Uterus (tissue), 3 donors: ENCODE measurements at regions not wholly inside any gene's neighbourhood (a gene's known extent, or its start where the extent isn't known, plus 50 kb on each side); places are given as distances from the start of the nearest gene placed in this dataset.

Experiments used
- DNase-seq, 2 donors: peaks; one replicate each; pipeline ENCODE4 v3.0.0-alpha.2; 2019 to 2020
- H3K27ac ChIP-seq, 2 donors: fragments of 200-600 bp; sonication (generic); 1 replicate in 1 of 2; 2 replicates in 1 of 2; pipeline ENCODE4 v1.5.1; 2016 to 2018
- H3K27me3 ChIP-seq, 2 donors: fragments of 200-600 bp; sonication (generic); one replicate each; pipeline ENCODE4 v1.5.1; 2018 to 2019; ENCODE audit warnings: control low read depth in 1 of 2
- H3K36me3 ChIP-seq, 2 donors: fragments of 200-600 bp; sonication (generic); one replicate each; pipeline ENCODE4 v1.5.1; 2019; ENCODE audit warnings: control low read depth in 1 of 2
- H3K4me1 ChIP-seq, 2 donors: fragments of 200-600 bp; sonication (generic); one replicate each; pipeline ENCODE4 v1.5.1; 2018 to 2019; ENCODE audit warnings: control low read depth in 1 of 2
- H3K4me3 ChIP-seq, 2 donors: fragments of 200-600 bp; sonication (generic); 1 replicate in 1 of 2; 2 replicates in 1 of 2; pipeline ENCODE4 v1.5.1; 2018 to 2019; ENCODE audit warnings: mild to moderate bottlenecking in 1 of 2
- H3K9me3 ChIP-seq, 2 donors: fragments of 200-600 bp; sonication (generic); one replicate each; pipeline ENCODE4 v1.5.1; 2019; ENCODE audit warnings: control low read depth in 1 of 2
- POLR2A ChIP-seq, 2 donors: fragments of 450-650 bp; IDR thresholded peaks; one replicate each; pipeline ENCODE4 v1.6.1; 2016; ENCODE audit warnings: antibody characterized with exemption in 2 of 2, mild to moderate bottlenecking in 1 of 2, moderate library complexity in 1 of 2
- intact Hi-C: fragments of 100-400 bp; cut with DNase I; formaldehyde crosslinking; loops from one replicate; pipeline ENCODE4 v1.15.1; 2023; ENCODE audit warnings: low total_unique reads
- TF ChIP-seq, protein P1 (sequence below), 4 experiments: fragments of 200-600 bp in 2 of 4; fragments of 450-650 bp in 2 of 4; sonication (generic) in 2 of 4; IDR thresholded peaks; one replicate each; pipeline ENCODE4 v1.5.1; 2016 to 2019; ENCODE audit warnings: antibody characterized with exemption in 4 of 4, mild to moderate bottlenecking in 2 of 4, moderate library complexity in 1 of 4
- donor health status: DM: yes; HTN: yes; CAD: no.

DNA sequence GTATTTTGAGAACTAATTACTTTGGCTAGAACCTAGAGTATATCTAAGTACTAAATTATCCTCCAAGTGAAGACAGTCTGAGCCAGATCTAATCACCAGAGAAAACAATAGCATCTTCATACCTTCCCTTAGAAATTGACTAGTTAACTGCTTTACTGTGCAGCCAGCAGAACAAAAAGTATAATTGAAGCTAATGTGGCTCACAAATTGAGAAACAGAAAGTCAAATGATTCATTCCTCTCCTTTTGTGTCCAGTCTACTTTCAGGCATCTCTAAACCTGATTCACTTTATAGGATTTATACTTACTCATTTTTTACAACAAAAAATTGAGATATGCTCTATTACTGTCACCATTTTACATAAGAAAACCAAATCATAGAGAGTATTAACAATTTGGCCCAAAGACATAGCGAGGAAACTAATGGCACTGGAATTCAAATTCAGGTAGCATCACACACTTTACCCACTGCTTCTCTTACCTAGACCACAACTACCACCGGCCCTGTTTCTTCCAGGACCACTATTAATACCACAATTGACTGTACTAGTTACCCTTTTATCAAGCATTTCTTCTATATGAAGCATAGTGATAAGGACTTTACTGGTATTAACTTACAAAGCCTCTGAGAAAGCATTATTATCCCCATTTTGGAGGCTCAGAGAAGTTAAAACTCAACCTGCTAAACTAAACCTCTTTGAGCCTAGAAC, 1402.6 kb upstream of the TENM4 start:
- no peak for DNase-seq
- Histone ChIP-seq H3K4me1 (no peaks in the 10 kb centered on the region), H3K36me3 (no peaks in the 10 kb centered on the region), H3K9me3 (no peaks in the 10 kb centered on the region), H3K4me3 (no peak overlapping the region), H3K27ac (no peak overlapping the region), H3K27me3 (no peaks in the 10 kb centered on the region)
- intact Hi-C loops: no loop called here
- TF ChIP-seq, protein P1, sequence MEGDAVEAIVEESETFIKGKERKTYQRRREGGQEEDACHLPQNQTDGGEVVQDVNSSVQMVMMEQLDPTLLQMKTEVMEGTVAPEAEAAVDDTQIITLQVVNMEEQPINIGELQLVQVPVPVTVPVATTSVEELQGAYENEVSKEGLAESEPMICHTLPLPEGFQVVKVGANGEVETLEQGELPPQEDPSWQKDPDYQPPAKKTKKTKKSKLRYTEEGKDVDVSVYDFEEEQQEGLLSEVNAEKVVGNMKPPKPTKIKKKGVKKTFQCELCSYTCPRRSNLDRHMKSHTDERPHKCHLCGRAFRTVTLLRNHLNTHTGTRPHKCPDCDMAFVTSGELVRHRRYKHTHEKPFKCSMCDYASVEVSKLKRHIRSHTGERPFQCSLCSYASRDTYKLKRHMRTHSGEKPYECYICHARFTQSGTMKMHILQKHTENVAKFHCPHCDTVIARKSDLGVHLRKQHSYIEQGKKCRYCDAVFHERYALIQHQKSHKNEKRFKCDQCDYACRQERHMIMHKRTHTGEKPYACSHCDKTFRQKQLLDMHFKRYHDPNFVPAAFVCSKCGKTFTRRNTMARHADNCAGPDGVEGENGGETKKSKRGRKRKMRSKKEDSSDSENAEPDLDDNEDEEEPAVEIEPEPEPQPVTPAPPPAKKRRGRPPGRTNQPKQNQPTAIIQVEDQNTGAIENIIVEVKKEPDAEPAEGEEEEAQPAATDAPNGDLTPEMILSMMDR (IDR thresholded peaks at IDR 0.05): no peak
- TF ChIP-seq POLR2A (IDR thresholded peaks at IDR 0.05): no peak

DNA sequence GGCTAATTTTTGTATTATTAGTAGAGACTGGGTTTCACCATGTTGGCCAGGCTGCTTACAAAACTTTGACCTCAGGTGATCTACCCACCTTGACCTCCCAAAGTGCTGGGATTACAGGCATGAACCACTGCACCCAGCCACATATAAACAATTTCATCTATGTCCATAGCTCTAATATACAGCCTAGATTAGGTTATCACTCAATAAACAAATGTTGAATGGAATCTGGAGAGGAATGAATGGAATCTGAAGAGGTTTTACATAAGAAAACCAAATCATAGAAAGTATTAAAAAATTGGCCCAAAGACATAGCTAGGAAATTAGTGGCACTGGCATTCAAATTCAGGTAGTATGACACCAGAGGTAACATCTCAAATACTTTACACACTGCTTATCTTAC, 1401.4 kb upstream of the TENM4 start:
- Histone ChIP-seq H3K27ac (no peak overlapping the region), H3K36me3 (no peaks in the 10 kb centered on the region), H3K4me3 (no peak overlapping the region), H3K27me3 (no peaks in the 10 kb centered on the region), H3K9me3 (no peaks in the 10 kb centered on the region), H3K4me1 (no peaks in the 10 kb centered on the region)
- intact Hi-C loops: no loop called here
- no peak for TF ChIP-seq POLR2A (IDR thresholded peaks at IDR 0.05)
- TF ChIP-seq, protein P1 (IDR thresholded peaks at IDR 0.05): no peak
- DNase-seq: no peak

DNA sequence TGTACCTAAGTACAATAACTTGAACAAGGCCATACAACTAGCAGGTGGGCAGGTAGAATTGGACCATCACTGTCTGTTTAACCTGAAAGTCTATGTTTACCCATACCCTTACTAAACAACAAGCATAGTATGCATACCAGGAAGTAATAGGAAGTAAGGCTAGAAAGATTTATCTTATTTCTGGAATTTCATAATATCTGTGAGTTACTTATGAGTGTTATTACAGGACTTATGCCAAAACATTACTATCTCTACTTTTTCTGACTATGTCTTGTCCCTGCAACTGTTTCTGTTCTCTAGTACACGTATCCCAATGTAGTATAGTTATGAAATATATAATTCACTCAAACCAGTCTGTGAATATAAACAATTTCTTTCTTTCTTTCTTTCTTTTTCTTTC, 1400.8 kb upstream of the TENM4 start:
- TF ChIP-seq POLR2A (IDR thresholded peaks at IDR 0.05): no peak
- TF ChIP-seq, protein P1 (IDR thresholded peaks at IDR 0.05): no peak
- H3K36me3 ChIP-seq: no peaks in the 10 kb centered on the region
- no peaks in the 10 kb centered on the region for H3K27me3 ChIP-seq
- intact Hi-C loops: no loop called here
- H3K4me3 ChIP-seq: no peak overlapping the region
- DNase-seq: no peak
- no peaks in the 10 kb centered on the region for H3K9me3 ChIP-seq
- H3K27ac ChIP-seq: no peak overlapping the region
- H3K4me1 ChIP-seq: no peaks in the 10 kb centered on the region

DNA sequence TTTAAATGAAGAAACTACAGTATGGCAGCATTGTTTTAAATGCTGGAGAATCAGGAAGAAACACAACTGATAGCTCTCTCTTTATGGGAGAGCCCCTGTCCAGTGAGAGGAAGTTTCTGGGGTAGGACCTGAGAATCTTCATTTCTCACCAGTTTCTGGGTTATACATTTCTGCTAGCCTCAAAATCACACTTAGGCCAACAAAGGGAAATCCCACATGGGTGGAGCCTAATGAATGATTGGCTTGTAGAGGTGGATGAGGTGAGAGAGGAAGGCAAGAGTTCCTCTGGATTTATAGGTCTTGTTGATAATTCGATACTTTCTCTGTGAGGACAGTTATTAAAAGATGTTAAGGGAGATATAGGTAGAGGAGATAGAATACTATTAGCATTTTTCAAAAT, 1397.3 kb upstream of the TENM4 start:
- Histone ChIP-seq H3K36me3 (no peaks in the 10 kb centered on the region), H3K4me3 (no peak overlapping the region), H3K9me3 (no peaks in the 10 kb centered on the region), H3K4me1 (no peaks in the 10 kb centered on the region), H3K27ac (no peak overlapping the region), H3K27me3 (no peaks in the 10 kb centered on the region)
- DNase-seq: no peak
- no peak for TF ChIP-seq POLR2A (IDR thresholded peaks at IDR 0.05)
- TF ChIP-seq, protein P1 (IDR thresholded peaks at IDR 0.05): no peak
- intact Hi-C loops: no loop called here

DNA sequence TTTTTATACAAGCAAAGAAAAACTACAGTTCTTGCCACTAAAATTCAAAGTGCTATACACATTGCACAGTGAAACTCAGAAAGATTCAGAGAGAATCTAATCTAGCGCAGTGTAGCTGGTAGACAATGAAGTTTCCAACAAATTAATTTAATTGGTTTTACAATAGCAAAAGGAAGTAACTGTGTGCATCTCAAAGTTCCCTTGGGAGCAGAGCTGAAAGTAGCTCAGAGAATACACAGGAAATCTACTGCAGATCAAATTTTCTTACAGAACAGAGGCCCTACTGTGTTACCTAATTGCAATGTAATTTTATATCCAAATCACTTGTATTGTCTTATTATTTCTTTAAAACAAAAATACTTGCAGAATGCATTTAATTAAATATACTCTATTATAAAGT, 1396.2 kb upstream of the TENM4 start:
- TF ChIP-seq POLR2A (IDR thresholded peaks at IDR 0.05): no peak
- TF ChIP-seq, protein P1 (IDR thresholded peaks at IDR 0.05): no peak
- Histone ChIP-seq H3K27me3 (no peaks in the 10 kb centered on the region), H3K4me1 (no peaks in the 10 kb centered on the region), H3K9me3 (no peaks in the 10 kb centered on the region), H3K36me3 (no peaks in the 10 kb centered on the region), H3K27ac (no peak overlapping the region), H3K4me3 (no peak overlapping the region)
- intact Hi-C loops: no loop called here
- DNase-seq: no peak
